HepG2 (cell line): ENCODE measurements at regions not wholly inside any gene's neighbourhood (a gene's known extent, or its start where the extent isn't known, plus 50 kb on each side); places are given as distances from the start of the nearest gene placed in this dataset.

Source experiments
- ATAC-seq: fragments of 200-7000 bp; cut with Tn5 transposase; 3 replicates; pipeline ENCODE4 v1.9.1; 2020; ENCODE audit warnings: mild to moderate bottlenecking, moderate library complexity
- BruUV-seq: library from RNA; stranded (reverse); fragments of 400-500 nt; replicated peaks from 2 replicates; lab custom pipeline; 2021; lab: Mats Ljungman, UMichigan
- CTCF ChIA-PET: fragments of 300-600 bp; formaldehyde crosslinking; extraction: SDS; loops from one replicate; lab custom pipeline; 2021; ENCODE audit warnings: low total read pairs, inconsistent platforms, low intra/inter-chr PET ratio; lab: Yijun Ruan, JAX
- POLR2A ChIA-PET: fragments of 350-600 bp; sonication (Branson Sonifier 250); formaldehyde crosslinking; loops from one replicate; lab custom pipeline; 2020; ENCODE audit warnings: antibody characterized with exemption, inconsistent platforms; lab: Yijun Ruan, JAX
- DNase-seq: peaks from one replicate; pipeline ENCODE4 v3.0.0-alpha.2; 2015; ENCODE audit warnings: low spot score
- FAIRE-seq: peaks from 3 replicates; lab custom pipeline; 2011; peaks lifted over from hg19 to GRCh38; lab: Jason Lieb, UNC
- H2AFZ ChIP-seq: one replicate; pipeline ENCODE4 v1.6.1; 2011; ENCODE audit warnings: low read length, inconsistent platforms
- H3K27ac ChIP-seq: fragments of 300-600 bp; 3 replicates; pipeline ENCODE4 v1.8.0; 2011; ENCODE audit warnings: mixed run types, mild to moderate bottlenecking, mixed read lengths, low read length, inconsistent platforms; ENCODE audit not compliant: insufficient read depth; ENCODE audit errors: extremely low read length
- H3K27me3 ChIP-seq, 2 experiments: fragments of 200-600 bp in 1 of 2; 2 replicates in 1 of 2; 3 replicates in 1 of 2; pipeline versions ENCODE4 v1.6.0 to v1.8.0; 2011; ENCODE audit warnings: low read length in 2 of 2, mild to moderate bottlenecking in 2 of 2, moderate library complexity in 2 of 2, inconsistent platforms in 1 of 2; ENCODE audit not compliant: insufficient read depth in 2 of 2, control insufficient read depth in 1 of 2
- H3K36me3 ChIP-seq, 2 experiments: fragments of 200-600 bp in 1 of 2; replicated peaks in 1 of 2; 2 replicates in 1 of 2; 3 replicates in 1 of 2; pipeline versions ENCODE4 v1.5.1 to v1.8.0; 2011; ENCODE audit warnings: low read length in 2 of 2, inconsistent platforms in 1 of 2; ENCODE audit not compliant: insufficient read depth in 2 of 2, control insufficient read depth in 1 of 2
- H3K4me1 ChIP-seq: 2 replicates; pipeline ENCODE4 v1.5.1; 2012; ENCODE audit warnings: low read length, inconsistent platforms; ENCODE audit not compliant: insufficient read depth
- H3K4me2 ChIP-seq: 2 replicates; pipeline ENCODE4 v1.6.0; 2011; ENCODE audit warnings: low read depth, low read length, inconsistent platforms
- H3K4me3 ChIP-seq, 3 experiments: fragments of 200-600 bp in 1 of 3; sonication (generic), shearing (Covaris generic) in 1 of 3; replicated peaks in 1 of 3; 2 replicates each; pipeline ENCODE4 v1.5.1; 2011 to 2016; ENCODE audit warnings: low read length in 3 of 3, inconsistent platforms in 2 of 3, low read depth in 2 of 3, mild to moderate bottlenecking in 2 of 3, control low read depth in 1 of 3, mixed read lengths in 1 of 3; ENCODE audit not compliant: insufficient read depth in 1 of 3
- H3K79me2 ChIP-seq: one replicate; pipeline ENCODE4 v1.6.1; 2011; ENCODE audit warnings: low read length, inconsistent platforms; ENCODE audit not compliant: insufficient read depth
- H3K9ac ChIP-seq: 2 replicates; pipeline ENCODE4 v1.6.0; 2011; ENCODE audit warnings: mild to moderate bottlenecking, low read depth, low read length, inconsistent platforms; ENCODE audit not compliant: insufficient read depth
- H3K9me3 ChIP-seq: 2 replicates; pipeline ENCODE4 v1.5.1; 2012; ENCODE audit warnings: mild to moderate bottlenecking, low read length
- H4K20me1 ChIP-seq: 2 replicates; pipeline ENCODE4 v1.6.0; 2011; ENCODE audit warnings: inconsistent platforms, mild to moderate bottlenecking, low read length, moderate library complexity; ENCODE audit not compliant: insufficient read depth
- CENPX ChIP-seq: sonication (generic); formaldehyde crosslinking; IDR thresholded peaks from 2 replicates; pipeline ENCODE4 v1.9.0; 2021; ENCODE audit warnings: mild to moderate bottlenecking, missing genetic modification reagents, moderate library complexity
- GLI4 ChIP-seq: sonication (generic); formaldehyde crosslinking; IDR thresholded peaks from 2 replicates; pipeline ENCODE4 v1.5.1; 2020; ENCODE audit warnings: missing genetic modification reagents, mild to moderate bottlenecking, moderate library complexity, borderline replicate concordance
- KDM4B ChIP-seq: sonication (generic); formaldehyde crosslinking; IDR thresholded peaks from 2 replicates; pipeline ENCODE4 v1.4.0; 2020; ENCODE audit warnings: missing genetic modification reagents
- KLF6 ChIP-seq: IDR thresholded peaks from 2 replicates; pipeline ENCODE4 v1.8.0; 2016; ENCODE audit warnings: missing biosample characterization, missing genetic modification reagents
- NR1H2 ChIP-seq: sonication (generic); formaldehyde crosslinking; IDR thresholded peaks from 2 replicates; pipeline ENCODE4 v1.8.1; 2022; ENCODE audit warnings: low read depth, missing genetic modification reagents, borderline replicate concordance
- PRDM10 ChIP-seq: sonication (generic); formaldehyde crosslinking; IDR thresholded peaks from 2 replicates; pipeline ENCODE4 v1.4.0; 2020; ENCODE audit warnings: low read depth, missing genetic modification reagents
- RBAK ChIP-seq: sonication (generic); formaldehyde crosslinking; IDR thresholded peaks from 2 replicates; pipeline ENCODE4 v1.5.1; 2020; ENCODE audit warnings: mild to moderate bottlenecking, missing genetic modification reagents
- XRCC5 ChIP-seq: fragments of 200-400 bp; formaldehyde crosslinking; optimal IDR thresholded peaks from 2 replicates; pipeline ENCODE3; 2017; ENCODE audit warnings: mild to moderate bottlenecking, low read length
- ZBTB49 ChIP-seq: sonication (generic); formaldehyde crosslinking; IDR thresholded peaks from 2 replicates; pipeline ENCODE4 v1.4.0; 2020; ENCODE audit warnings: missing genetic modification reagents, borderline replicate concordance
- ZNF407 ChIP-seq: sonication (generic); formaldehyde crosslinking; IDR thresholded peaks from one replicate; pipeline ENCODE4 v1.5.1; 2020; ENCODE audit warnings: mild to moderate bottlenecking, missing genetic modification reagents; ENCODE audit errors: not compliant biosample characterization
- WGBS: methylation state at CpG from one replicate; pipeline ENCODE4 v1.1.6; 2017; ENCODE audit warnings: low lambda C conversion rate; 5-methylcytosine and 5-hydroxymethylcytosine counted together
- in situ Hi-C: cut with HindIII; loops from 2 replicates; pipeline ENCODE4 v1.10.0; 2017; ENCODE audit warnings: low pct_unique_long_range_greater_than_20kb; ENCODE audit not compliant: extremely low pct_ligation_motif_present
- intact Hi-C: fragments of 100-400 bp; cut with micrococcal nuclease; formaldehyde crosslinking; loops from one replicate; pipeline ENCODE4 v1.10.0; 2022; ENCODE audit not compliant: unreplicated experiment

GRCh38 chr5:2137444-2138050, 254.8 kb upstream of the IRX4 start:
- BruUV-seq, result no TSS peak
- intact Hi-C loops, result no loop called here
- CTCF ChIA-PET, result no interaction called here
- no peak for TF ChIP-seq CENPX (CRISPR knock-in tag)
- TF ChIP-seq ZNF407 (CRISPR knock-in tag), result no peak
- no peak for TF ChIP-seq ZBTB49 (CRISPR knock-in tag)
- no peak for TF ChIP-seq PRDM10 (CRISPR knock-in tag)
- TF ChIP-seq XRCC5, result no peak
- TF ChIP-seq NR1H2, result no peak
- TF ChIP-seq GLI4 (CRISPR knock-in tag), result no peak
- TF ChIP-seq KDM4B (CRISPR knock-in tag), result no peak
- TF ChIP-seq KLF6 (CRISPR knock-in tag), result no peak
- no peak for TF ChIP-seq RBAK (CRISPR knock-in tag)

More at GRCh38 chr5:2137444-2138050, 254.8 kb upstream of the IRX4 start:
- ATAC-seq (no peak), FAIRE-seq (no peak), DNase-seq (no peak)
- no peaks in the 10 kb centered on the region for H3K36me3 ChIP-seq
- no peaks in the 10 kb centered on the region for H3K9me3 ChIP-seq
- peaks cover 30% of the 10 kb centered on the region for H3K4me1 ChIP-seq
- POLR2A ChIA-PET, result no interaction called here
- H3K9ac ChIP-seq, result no peak overlapping the region
- 53% methylated on average over 6 of the region's 21 CpGs for WGBS
- no peaks in the 10 kb centered on the region for H4K20me1 ChIP-seq
- H3K27me3 ChIP-seq, result peaks cover 5 to 63% of the 10 kb centered on the region in 2 experiments; a peak in 4 of 5 replicates
- H3K79me2 ChIP-seq, result no peaks in the 10 kb centered on the region
- H2AFZ ChIP-seq, result no peak overlapping the region
- in situ Hi-C loops, result no loop called here
- no peak overlapping the region for H3K4me3 ChIP-seq
- H3K4me2 ChIP-seq, result no peak overlapping the region
- H3K27ac ChIP-seq, result no peak overlapping the region
